Testis (tissue), 2 donors: ENCODE measurements at regions not wholly inside any gene's neighbourhood (a gene's known extent, or its start where the extent isn't known, plus 50 kb on each side); places are given as distances from the start of the nearest gene placed in this dataset.

Experiments used
- CTCF ChIP-seq, 3 experiments: fragments of 450-650 bp in 2 of 3; fragments of 200-600 bp in 1 of 3; sonication (generic) in 1 of 3; IDR thresholded peaks; one replicate each; pipeline ENCODE4 v1.5.1; 2016 to 2019; ENCODE audit warnings: antibody characterized with exemption in 3 of 3, mild to moderate bottlenecking in 2 of 3, moderate library complexity in 1 of 3
- POLR2A ChIP-seq: fragments of 450-650 bp; IDR thresholded peaks from one replicate; pipeline ENCODE4 v1.6.1; 2017; ENCODE audit warnings: antibody characterized with exemption, mild to moderate bottlenecking, moderate library complexity

DNA sequence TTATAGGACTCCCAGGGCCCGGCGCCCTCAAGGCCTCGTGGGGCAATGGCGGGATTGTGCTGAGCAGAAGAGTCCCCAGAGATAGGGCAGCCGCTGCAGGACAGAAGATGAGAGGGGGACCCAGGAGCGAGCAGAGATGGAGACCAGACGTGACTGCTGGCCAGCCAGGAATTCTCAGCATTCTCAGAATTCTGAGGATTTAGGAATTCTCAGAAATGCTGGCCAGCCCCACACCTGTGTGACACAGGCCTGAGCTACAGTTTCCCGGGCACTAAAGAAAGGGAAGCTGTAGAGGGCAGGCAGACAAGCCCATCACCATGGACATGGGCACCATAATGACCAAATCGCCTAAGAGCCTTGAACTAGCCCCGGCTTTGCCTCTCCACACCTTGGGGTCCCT is 186.2 kb upstream of the CDH4 start:
- no peak for TF ChIP-seq CTCF (IDR thresholded peaks at IDR 0.05)
- TF ChIP-seq POLR2A, result no peak
